Heart left ventricle (tissue), 16 donors: ENCODE measurements at regions not wholly inside any gene's neighbourhood (a gene's known extent, or its start where the extent isn't known, plus 50 kb on each side); places are given as distances from the start of the nearest gene placed in this dataset.

Source experiments
- ATAC-seq, 4 donors: fragments of 200-7000 bp; cut with Tn5 transposase; one replicate each; pipeline ENCODE4 v1.9.1; 2020 to 2022; ENCODE audit warnings: moderate library complexity in 4 of 4, mild to moderate bottlenecking in 3 of 4, moderate number of reproducible peaks in 1 of 4
- DNase-seq, 5 donors: peaks; one replicate each; pipeline ENCODE4 v3.0.0-alpha.2; 2020
- H3K27ac ChIP-seq, 12 donors: fragments of 200-600 bp; sonication (generic) in 4 of 12; one replicate each; pipeline versions ENCODE4 v1.5.0 to v1.8.0; 2016 to 2022; ENCODE audit warnings: mild to moderate bottlenecking in 2 of 12
- H3K27me3 ChIP-seq, 9 donors: fragments of 200-600 bp; sonication (generic) in 2 of 9; one replicate each; pipeline versions ENCODE4 v1.5.1 to v1.8.0; 2016 to 2022; ENCODE audit warnings: mild to moderate bottlenecking in 3 of 9
- H3K36me3 ChIP-seq, 9 donors: fragments of 200-600 bp; sonication (generic) in 2 of 9; one replicate each; pipeline versions ENCODE4 v1.5.0 to v1.8.0; 2018 to 2022; ENCODE audit warnings: mild to moderate bottlenecking in 2 of 9
- H3K4me1 ChIP-seq, 12 donors: fragments of 200-600 bp; sonication (generic) in 4 of 12; one replicate each; pipeline versions ENCODE4 v1.5.0 to v1.8.0; 2016 to 2022; ENCODE audit warnings: mild to moderate bottlenecking in 3 of 12
- H3K4me3 ChIP-seq, 12 donors: fragments of 200-600 bp; sonication (generic) in 4 of 12; one replicate each; pipeline versions ENCODE4 v1.5.0 to v1.8.0; 2017 to 2022; ENCODE audit warnings: mild to moderate bottlenecking in 9 of 12, moderate library complexity in 4 of 12
- H3K9me3 ChIP-seq, 12 donors: fragments of 200-600 bp; sonication (generic) in 4 of 12; one replicate each; pipeline versions ENCODE4 v1.5.0 to v1.8.0; 2016 to 2022; ENCODE audit warnings: mild to moderate bottlenecking in 1 of 12
- POLR2A ChIP-seq, 2 donors: fragments of 450-650 bp; IDR thresholded peaks; one replicate each; pipeline ENCODE4 v1.6.1; 2017; ENCODE audit warnings: antibody characterized with exemption in 2 of 2, mild to moderate bottlenecking in 2 of 2, moderate library complexity in 2 of 2
- WGBS, 4 donors: extraction: QIAGEN DNeasy Blood & Tissue Kit in 2 of 4; methylation state at CpG; one replicate each; pipeline versions ENCODE4 v1.1.5 to v1.1.7; 2013 to 2018; 5-methylcytosine and 5-hydroxymethylcytosine counted together
- intact Hi-C, 10 donors: fragments of 100-400 bp; cut with DNase I; formaldehyde crosslinking; loops; one replicate each; pipeline versions ENCODE4 v1.11.1 to v1.14.2; 2022
- TF ChIP-seq, protein P1 (sequence below), 12 donors: fragments of 200-600 bp; sonication (generic) in 4 of 12; IDR thresholded peaks; one replicate each; pipeline versions ENCODE4 v1.5.0 to v1.8.0; 2018 to 2022; ENCODE audit warnings: antibody characterized with exemption in 12 of 12, mild to moderate bottlenecking in 5 of 12
- donor health status: ischemic (EF 13 %, LVEDD 7.1; RV severe dilation, severe dysfunction).
- donor health status: healthy with polysubstance abuse.
- donor health status: DM: no; HTN: yes; CAD: no.
- donor health status: DM: no; HTN: no; CAD: no.
- donor health status: ischemic (EF 25% LVEDD 6.9; RV normal size, moderate dysfunction).
- donor health status: ischemic (EF 25% LVEDD 5.7; RV mildly dilated, moderate dysfunction).
- donor health status: healthy.
- donor health status: DM: yes; HTN: yes; CAD: no.
- donor health status: ischemic (EF 35%, LVEDD 5.7; RV mildly dilated, moderate dysfunction).
- donor health status: nonischemic (EF 11% LVEDD 7.7; RV severe dilation, severe dysfunction).
- donor health status: DM: yes; HTN: yes; CAD: no.
- donor health status: PGD.
- donor health status: ischemic (EF 29% LVEDD 5.4; RV normal size, mild dysfunction).
- donor health status: nonischemic (EF 23%, LVEDD 6.1; RV moderate dilation, normal function).

DNA sequence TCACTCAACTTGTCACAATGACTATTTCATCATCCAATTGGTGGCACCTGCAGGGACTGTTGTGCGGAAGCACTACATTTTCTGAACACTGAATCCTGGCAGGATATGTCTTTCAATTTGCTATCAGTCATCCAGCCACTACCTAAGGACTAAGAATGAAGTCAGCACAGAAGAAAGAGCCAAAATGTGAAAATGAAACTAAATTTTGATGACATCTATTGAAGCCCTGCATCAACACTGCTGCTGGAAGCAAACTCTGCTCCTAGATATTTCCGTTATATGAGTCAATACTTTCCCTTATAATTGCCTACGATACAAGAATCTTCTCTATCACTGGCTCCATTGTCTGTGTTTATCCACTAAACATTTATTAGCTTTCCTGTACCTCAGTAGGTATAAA is 917.9 kb downstream of the RAPGEF2 start:
- 81 to 92% (median 91%) methylated on average over 3 of the region's 3 CpGs for WGBS, 4 donors
- no peak for TF ChIP-seq POLR2A (IDR thresholded peaks at IDR 0.05)
- TF ChIP-seq, protein P1, sequence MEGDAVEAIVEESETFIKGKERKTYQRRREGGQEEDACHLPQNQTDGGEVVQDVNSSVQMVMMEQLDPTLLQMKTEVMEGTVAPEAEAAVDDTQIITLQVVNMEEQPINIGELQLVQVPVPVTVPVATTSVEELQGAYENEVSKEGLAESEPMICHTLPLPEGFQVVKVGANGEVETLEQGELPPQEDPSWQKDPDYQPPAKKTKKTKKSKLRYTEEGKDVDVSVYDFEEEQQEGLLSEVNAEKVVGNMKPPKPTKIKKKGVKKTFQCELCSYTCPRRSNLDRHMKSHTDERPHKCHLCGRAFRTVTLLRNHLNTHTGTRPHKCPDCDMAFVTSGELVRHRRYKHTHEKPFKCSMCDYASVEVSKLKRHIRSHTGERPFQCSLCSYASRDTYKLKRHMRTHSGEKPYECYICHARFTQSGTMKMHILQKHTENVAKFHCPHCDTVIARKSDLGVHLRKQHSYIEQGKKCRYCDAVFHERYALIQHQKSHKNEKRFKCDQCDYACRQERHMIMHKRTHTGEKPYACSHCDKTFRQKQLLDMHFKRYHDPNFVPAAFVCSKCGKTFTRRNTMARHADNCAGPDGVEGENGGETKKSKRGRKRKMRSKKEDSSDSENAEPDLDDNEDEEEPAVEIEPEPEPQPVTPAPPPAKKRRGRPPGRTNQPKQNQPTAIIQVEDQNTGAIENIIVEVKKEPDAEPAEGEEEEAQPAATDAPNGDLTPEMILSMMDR (IDR thresholded peaks at IDR 0.05), result no peak

DNA sequence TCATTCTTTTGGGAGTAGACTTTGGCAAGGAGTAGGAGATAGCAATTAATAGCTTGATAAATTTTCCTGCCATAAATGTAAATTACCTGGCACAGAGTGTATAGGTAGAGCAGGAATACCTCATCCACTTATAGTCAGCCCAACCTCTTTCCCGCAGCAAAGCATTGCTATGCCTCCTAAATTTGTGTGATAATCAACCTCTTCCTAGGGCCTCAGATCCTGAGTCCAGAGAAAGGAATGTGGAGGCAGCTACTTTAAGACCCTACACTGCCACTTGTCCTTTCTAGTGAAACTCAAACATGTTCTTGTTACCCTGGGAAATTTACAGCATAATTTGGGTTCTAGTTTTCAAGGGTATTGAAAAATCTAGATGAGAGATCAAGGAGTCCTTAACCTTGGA is 919.0 kb downstream of the RAPGEF2 start:
- H3K27ac ChIP-seq, result no peak overlapping the region
- intact Hi-C loops, result no loop called here
- no peak for DNase-seq
- no peaks in the 10 kb centered on the region for H3K4me1 ChIP-seq
- no peaks in the 10 kb centered on the region for H3K36me3 ChIP-seq
- peaks cover 0 to 13% (median 0%) of the 10 kb centered on the region in 12 donors for H3K9me3 ChIP-seq
- ATAC-seq, result no peak
- H3K27me3 ChIP-seq, result no peaks in the 10 kb centered on the region
- TF ChIP-seq POLR2A (IDR thresholded peaks at IDR 0.05), result no peak
- TF ChIP-seq, protein P1 (IDR thresholded peaks at IDR 0.05), result no peak
- WGBS, 4 donors, result 88 to 100% (median 94%) methylated on average over 1 of the region's 1 CpG
- no peak overlapping the region for H3K4me3 ChIP-seq

More for the DNA sequence above, 917.9 kb downstream of the RAPGEF2 start:
- Histone ChIP-seq H3K9me3 (peaks cover 0 to 5% (median 0%) of the 10 kb centered on the region in 12 donors), H3K4me3 (no peak overlapping the region), H3K27ac (no peak overlapping the region), H3K36me3 (no peaks in the 10 kb centered on the region), H3K4me1 (no peaks in the 10 kb centered on the region), H3K27me3 (no peaks in the 10 kb centered on the region)
- DNase-seq (no peak), ATAC-seq (no peak)
- intact Hi-C loops, result no loop called here

DNA sequence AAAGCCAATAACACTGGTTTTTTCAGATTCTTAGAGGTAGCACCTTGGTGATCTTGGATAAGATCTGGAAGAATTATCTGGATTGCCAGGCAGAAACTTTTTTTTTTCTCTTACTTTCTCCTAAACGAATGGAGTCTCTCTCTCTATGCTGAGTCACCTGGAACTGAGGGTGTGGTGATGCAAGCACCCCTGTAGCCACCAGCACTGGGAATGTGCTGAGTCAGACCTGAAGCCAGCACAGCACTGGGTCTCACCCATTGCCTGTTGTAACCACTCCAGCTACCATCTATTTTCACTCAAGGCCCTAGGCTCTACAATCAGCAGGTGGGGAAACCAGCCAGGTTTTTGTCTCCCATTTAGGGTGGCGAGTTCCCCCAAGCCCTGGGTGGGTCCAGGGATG is 923.8 kb downstream of the RAPGEF2 start:
- DNase-seq, result no peak
- ATAC-seq, result no peak
- H3K27me3 ChIP-seq, result no peaks in the 10 kb centered on the region
- H3K36me3 ChIP-seq, result no peaks in the 10 kb centered on the region
- H3K4me3 ChIP-seq, result no peak overlapping the region
- TF ChIP-seq POLR2A (IDR thresholded peaks at IDR 0.05), result no peak
- TF ChIP-seq, protein P1 (IDR thresholded peaks at IDR 0.05), result no peak
- intact Hi-C loops, result no loop called here
- H3K9me3 ChIP-seq, result peaks cover 0 to 13% (median 0%) of the 10 kb centered on the region in 12 donors
- 43 to 56% (median 50%) methylated on average over 2 of the region's 2 CpGs for WGBS, 4 donors
- H3K4me1 ChIP-seq, result no peaks in the 10 kb centered on the region
- no peak overlapping the region for H3K27ac ChIP-seq

DNA sequence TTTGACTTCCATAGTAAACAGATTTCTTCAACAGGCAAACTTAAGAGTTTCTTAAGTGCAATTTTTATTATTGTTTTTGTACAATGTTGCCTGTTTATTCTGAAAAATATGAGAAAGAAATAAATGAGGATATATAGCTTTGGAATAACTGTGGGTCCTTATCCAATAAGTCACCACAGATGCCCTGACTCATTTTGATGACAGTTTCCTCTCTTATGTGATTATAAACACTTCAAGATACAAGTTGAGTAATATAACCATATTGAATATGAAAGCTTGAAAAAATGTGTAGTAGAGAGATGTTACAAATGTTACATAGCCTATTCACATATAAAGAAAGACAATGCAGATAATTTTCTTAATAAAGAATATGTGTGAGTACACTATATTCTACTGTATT is 931.6 kb downstream of the RAPGEF2 start:
- Histone ChIP-seq H3K9me3 (peaks cover 0 to 11% (median 0%) of the 10 kb centered on the region in 12 donors), H3K36me3 (no peaks in the 10 kb centered on the region), H3K27me3 (no peaks in the 10 kb centered on the region), H3K27ac (no peak overlapping the region), H3K4me3 (no peak overlapping the region), H3K4me1 (no peaks in the 10 kb centered on the region)
- intact Hi-C loops, result no loop called here
- DNase-seq (no peak), ATAC-seq (no peak)
- TF ChIP-seq, protein P1 (IDR thresholded peaks at IDR 0.05), result no peak
- TF ChIP-seq POLR2A (IDR thresholded peaks at IDR 0.05), result no peak
